ENCODE measurements at regions not wholly inside any gene's neighbourhood (a gene's known extent, or its start where the extent isn't known, plus 50 kb on each side); places are given as distances from the start of the nearest gene placed in this dataset.

DNA sequence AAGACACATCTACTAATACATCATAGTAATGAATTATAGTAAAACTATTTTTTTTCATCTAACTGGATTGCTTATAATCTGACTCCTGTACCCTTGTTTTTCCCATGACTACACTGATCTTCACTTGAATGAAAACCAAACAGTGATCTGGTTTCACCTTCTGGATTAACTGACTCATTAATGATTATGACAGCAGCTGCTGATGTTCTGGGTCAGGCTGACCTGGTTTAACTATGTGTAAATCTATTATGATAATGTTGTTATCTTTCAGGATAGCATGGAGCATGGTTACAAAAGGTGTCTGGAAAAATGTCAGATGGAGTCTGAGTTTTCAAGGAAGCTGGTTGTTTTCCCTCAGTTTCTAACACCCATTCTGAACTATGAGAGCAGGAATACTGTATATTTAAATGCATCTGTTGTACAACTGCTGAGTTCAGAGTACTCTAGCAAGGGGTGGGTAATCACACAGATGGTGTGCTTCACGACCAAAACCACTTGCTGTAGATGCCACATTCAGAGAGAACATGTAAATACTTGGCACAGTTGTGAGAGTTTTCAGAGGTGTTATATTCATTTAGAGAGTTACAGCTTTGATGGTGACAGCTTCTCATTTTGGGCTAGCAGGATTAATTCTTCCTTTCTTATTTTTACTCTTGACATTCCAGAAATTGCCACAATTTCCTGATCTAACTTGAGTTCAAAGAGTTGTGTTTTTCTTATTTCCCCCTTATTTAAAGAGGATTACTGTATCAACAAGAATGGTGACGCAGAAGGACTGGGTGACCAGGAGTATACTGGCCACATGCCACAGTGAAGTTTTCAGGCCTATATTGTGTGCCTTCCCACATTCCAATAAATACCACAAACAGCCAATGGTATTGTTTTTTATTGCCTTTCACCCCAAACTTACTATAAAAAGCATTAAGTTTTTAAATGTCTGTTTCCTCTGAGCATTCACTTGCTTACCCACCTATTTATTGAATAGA, 249.7 kb upstream of the TET2 start:
- DNase-seq (ENCODE audit: low read depth in 2 of 2): no peak

DNA sequence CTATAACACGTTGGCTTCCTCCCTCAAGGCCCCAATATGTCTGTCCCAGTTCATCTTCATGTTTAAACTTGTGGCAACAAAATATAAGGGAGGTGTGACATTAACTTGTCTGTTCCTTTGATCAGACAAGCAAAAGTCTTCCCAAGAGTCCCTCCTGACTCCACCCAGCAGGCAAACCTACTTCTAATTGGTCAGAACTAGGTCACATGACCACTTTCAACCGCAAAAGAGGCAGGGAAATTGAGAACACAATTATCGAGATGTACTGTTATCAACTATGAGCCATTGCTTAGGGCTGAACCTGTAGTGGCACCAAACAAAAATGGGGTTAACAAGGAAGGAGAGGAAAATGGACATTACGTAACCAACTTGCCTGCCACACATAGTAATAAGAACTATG, 246.8 kb upstream of the TET2 start:
- no peak for DNase-seq (ENCODE audit: low read depth in 2 of 2)

DNA sequence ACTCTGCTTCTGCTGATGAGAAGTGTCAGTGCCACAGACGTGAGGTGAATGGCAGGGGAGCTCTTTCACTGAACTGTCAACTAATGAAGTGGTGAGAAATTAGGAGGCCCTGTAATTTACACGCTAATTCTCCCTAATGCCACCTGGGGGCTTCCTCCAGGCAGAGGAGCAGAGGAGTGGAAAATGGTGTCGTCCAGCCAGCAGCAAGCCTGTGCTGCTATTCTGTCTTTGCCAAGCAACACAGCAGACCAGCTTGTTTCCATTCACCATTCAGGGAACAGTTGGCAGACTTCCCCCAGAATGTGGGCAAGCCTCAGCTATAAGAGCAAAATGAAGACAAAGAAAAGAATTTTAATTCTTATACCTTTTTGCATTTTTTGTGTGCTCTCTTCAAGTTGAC, 245.2 kb upstream of the TET2 start:
- no peak for DNase-seq (ENCODE audit: low read depth in 2 of 2)

DNA sequence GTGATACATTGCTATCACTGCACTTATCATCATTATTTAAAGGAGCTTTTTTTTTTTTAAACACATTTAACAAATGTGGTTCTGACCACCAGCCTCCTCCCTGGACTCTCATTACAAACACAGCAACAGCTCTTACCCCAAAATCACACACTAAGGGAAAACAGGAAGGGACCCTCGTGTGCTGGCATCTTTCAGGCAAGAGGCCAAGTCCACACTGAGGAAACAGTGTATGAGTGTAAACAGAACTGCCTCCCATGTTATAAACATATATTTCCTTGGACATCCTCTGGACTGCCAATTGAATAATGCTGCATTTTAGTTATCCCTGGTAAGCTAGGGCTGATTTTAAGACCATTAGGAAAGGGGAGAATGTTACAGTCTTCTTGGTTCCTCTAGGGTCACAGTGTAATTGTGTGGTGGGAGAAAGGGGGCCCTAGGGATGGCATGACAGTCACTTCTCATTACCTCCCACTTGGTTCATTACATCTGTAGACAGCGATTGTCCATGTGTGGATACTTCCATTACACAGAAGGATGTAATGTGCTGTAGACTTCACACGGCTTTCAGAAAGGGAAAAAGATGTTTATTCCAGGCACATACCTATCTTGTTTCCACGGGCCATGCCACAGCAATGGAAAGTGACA, 244.6 kb upstream of the TET2 start:
- DNase-seq (ENCODE audit: low read depth in 2 of 2): no peak

DNA sequence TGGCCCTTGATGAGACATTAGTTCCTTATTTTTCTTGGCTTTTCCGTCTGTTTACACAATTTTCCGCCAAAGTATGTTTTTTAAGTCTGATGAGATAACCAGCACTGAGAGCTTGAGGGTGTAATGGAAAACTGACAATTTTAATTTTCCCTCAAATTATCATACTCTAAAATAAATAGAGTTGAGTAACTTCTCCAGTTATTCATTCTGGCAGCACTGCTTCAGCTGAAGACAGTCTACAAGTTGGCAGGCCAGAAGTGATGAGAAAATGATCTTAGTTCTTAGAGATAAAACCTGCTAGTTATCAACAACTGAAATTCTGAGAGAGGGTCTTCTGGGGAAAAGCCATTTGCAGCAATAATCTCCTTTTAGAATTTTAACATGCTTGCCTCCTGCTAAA, 241.6 kb upstream of the TET2 start:
- DNase-seq (ENCODE audit: low read depth in 2 of 2): no peak

DNA sequence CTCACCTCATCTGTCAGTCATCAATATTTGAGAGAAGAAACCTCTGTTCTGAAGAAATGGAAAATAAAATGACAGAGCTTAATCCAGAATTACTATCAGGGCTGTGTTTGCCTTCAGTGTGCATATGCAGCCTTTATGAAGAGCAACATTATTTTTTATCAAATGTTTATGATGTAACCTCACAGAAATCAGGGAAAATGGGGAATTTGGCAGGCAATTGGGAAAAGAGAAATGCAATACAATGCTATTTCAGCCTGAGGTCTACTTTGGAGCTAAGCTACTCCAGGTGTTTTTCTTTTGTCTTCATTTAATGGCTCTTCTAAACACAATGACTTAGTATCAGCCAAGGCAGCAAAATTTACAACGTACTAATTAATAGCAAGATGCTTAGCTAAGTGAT, 241.1 kb upstream of the TET2 start:
- DNase-seq (ENCODE audit: low read depth in 2 of 2): no peak

DNA sequence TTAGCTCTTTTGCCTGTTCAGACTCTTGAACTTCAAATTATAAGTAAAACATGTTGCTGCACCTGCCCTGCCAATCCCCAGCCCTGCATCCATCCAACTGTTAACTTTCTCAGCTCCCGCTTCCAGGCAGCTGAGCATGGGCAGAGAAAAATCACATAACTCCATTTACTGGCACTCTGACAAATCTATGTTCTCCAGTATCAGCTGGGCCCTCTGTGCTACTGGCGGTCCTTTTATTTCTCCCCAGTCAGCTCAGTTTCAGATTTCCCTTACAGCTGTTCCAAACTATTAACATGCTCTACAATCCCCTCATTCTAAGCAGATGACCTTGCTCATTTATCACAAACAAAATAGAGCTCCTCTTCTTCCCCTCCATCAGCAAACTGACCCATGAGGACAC, 240.4 kb upstream of the TET2 start:
- DNase-seq (ENCODE audit: low read depth in 2 of 2): no peak

DNA sequence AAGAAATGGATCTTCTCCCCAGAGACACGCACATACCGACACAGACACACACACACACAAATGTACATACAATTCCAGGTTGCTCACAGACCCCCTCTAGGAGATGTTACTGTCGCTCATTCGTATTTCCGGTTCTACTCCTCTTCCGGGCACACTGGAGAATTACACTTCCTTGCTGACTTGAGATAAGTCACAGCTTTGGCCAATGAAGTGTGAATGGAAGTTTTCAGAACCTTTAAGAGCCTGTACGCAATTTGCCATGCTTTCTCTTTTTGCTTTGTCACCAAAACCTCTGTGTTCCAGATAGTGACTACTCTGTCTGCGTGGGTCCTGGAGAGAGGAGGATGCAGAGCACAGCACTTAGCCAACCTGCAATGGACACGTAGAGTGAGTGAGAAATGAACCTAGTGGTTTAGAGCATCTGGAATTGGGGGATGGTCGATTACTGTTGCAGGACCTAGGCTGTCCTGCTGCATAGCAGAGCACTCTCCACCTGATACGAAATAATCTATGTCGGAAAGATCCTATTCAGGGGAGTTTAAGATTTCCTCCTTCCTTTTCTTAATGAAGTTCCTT, 239.5 kb upstream of the TET2 start:
- no peak for DNase-seq (ENCODE audit: low read depth in 2 of 2)

DNA sequence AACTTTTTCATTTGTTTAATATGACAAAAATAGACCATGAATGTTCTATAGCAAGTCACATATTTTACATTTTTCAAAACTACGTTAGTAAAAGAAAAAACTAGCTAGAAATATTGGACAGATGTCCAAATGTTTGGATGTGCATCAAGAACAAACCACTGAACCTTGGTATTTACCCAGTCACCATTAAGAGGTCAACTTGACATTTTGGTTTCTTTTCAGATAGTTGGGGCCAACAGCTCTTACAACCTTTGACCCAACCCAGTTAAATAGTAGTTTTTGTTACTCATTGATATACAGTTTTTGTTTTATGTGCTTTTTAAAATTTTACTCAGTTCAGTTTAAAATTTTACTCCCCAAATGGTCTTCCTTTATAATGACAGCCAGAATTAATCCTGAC, 238.7 kb upstream of the TET2 start:
- DNase-seq (ENCODE audit: low read depth in 2 of 2): no peak

DNA sequence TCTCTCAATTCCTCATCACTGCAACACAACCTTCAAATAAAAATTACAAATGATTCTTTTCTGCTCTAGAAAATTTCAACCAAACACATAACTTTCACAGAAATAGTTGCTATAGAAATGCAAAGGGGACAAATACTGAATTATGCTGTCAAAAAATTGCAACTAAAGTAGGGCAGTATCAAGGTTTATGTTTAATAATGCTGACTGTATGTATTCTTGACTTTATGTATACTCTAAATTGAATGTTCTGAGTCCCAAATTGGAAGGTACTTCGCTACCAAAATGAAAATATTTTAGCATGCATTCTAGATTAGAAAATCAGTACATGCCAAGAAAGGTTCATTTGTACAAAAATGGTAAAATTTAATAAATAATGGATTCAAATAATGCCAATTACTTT, 237.3 kb upstream of the TET2 start:
- DNase-seq (ENCODE audit: low read depth in 2 of 2): no peak

DNA sequence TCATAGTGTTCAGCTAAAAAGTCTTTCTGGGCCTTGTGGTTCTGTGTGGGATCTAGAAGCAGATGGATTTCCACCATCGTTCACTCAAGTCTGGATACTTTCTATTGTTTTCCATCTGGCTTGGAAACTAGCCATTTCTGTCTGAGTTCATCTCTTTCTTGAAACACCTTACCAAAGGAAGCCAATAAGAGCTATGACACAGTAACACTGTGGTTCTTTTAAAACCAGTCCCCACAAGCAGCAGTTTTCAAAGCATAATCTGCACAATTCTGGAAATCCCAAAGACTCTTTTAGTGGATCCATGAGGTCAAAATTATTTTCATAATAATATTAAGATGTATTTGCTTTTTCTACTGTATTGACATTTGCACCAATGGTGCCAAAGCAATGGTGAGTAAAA, 234.2 kb upstream of the TET2 start:
- DNase-seq (ENCODE audit: low read depth in 2 of 2): no peak

DNA sequence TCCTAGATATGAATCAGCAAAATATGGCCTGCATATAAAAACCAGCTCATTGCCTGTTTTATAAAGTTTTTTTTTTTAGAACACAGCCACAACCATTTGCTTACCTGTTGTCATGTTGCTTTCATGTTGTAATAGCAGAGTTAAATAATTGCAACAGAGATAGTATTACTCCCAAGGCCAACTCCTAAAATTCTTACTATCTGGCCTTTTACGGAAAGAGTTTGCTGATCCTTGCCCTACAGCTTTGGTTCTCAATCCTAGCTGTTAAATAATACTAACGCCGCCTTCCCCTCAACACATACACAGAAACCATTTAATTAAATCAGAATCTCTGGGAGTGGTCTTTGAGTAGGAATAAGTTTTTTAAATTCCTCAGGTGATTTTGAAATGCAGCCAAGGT, 231.3 kb upstream of the TET2 start:
- DNase-seq (ENCODE audit: low read depth in 2 of 2): no peak

DNA sequence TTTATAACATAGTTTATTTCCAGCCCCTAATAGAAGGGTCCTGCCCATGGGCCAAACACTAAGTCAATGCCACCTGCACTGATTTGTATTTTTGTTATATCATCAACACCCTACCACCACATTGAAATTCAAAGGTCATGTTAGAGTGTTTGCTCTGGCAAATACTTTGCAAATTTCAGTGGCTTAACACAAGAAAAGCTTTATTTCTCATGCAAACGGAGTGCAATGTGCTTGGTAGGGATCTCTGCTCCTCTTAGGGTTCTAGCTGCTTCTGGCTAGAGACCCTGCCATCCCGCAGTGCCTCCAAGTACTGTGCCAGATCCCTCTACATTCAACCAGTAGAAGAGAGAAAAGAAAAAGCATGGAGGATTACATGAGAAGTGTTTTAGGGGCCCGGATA, 230.8 kb upstream of the TET2 start:
- no peak for DNase-seq (ENCODE audit: low read depth in 2 of 2)

DNA sequence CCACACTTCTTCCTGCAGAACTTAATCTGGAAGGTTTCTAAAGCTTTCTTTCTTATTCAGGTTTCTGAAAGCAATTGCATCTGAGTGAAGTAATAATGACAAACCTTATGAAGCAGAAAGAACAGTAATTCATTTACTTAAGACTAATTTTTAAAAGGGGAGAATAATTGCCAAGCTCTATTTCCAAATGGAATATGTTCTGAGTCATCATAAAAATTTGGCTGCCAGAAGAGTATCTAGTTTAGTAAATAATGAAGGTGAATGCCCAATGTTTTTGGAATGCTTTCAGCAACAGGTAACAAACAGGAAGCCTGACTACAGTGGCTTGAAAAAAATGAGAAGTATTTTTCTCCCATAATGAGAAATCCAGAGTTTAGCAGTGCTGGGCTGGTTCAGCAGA, 227.3 kb upstream of the TET2 start:
- no peak for DNase-seq (ENCODE audit: low read depth in 2 of 2)

DNA sequence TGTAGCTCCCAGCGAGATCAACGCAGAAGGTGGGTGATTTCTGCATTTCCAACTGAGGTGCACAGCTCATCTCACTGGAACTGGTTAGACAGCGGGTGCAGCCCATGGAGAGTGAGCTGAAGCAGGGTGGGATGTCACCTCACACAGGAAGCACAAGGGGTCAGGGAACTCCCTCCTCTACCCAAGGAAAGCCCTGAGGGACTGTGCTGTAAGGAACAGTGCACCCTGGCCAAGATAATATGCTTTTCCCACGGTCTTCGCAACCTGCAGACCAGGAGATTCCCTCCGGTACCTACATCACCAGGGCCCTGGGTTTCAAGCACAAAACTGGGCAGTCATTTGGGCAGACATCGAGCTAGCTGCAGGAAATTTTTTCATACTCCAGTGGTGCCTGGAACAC, 216.4 kb upstream of the TET2 start:
- DNase-seq (ENCODE audit: low read depth in 2 of 2): no peak

DNA sequence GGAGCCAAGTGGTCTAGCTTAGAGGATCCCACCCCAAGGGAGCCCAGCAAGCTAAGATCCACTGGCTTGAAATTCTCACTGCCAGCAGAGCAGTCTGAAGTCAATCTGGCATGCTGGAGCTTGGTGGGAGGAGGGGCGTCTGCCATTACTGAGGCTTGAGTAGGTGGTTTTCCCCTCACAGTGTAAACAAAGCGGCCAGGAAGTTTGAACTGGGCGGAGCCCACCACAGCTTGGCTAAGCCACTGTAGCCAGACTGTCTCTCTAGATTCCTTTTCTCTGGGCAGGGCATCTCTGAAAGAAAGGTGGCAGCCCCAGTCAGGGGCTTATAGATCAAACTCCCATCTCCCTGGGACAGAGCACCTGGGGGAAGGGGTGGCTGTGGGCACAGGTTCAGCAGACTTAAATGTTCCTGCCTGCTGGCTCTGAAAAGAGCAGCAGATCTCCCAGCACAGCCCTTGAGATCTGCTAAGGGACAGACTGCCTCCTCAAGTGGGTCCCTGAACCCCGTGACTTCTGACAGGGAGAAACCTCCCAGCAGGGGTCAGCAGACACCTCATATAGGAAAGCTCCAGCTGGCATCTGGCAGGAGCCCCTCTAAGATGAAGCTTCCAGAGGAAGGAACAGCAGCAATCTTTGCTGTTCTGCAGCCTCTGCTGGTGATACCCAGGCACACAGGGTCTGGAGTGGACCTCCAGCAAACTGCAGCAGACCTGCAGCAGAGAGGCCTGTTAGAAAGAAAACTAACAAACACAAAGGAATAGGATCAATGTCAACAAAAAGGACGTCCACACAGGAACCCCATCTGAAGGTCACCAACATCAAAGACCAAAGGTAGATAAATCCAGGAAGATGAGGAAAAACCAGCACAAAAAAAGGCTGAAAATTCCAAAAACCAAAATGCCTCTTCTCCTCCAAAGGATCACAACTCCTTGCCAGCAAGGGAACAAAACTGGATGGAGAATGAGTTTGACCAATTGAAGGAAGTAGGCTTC, 215.6 kb upstream of the TET2 start:
- peak; percentile 8 to 9 for DNase-seq (ENCODE audit: low read depth in 2 of 2)

DNA sequence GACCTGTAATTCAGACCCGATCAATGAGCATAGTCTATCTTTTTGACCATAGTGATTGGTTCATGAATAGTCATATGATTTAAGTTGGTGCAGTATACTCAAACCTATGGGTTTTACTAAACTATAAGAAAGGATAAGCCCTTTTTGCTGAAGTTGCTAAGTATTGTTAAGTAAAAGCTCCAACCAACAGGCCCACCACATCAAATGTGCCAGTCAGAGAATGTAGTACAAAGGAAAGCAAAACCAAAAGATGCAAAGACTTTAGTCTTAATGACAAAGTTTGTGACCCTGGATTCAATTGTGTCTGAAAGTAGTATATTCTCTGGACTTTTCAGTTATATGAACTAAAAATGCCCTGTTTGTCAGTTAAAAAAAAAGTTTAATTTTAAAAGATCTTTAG, 208.1 kb upstream of the TET2 start:
- DNase-seq (ENCODE audit: low read depth in 2 of 2): no peak

DNA sequence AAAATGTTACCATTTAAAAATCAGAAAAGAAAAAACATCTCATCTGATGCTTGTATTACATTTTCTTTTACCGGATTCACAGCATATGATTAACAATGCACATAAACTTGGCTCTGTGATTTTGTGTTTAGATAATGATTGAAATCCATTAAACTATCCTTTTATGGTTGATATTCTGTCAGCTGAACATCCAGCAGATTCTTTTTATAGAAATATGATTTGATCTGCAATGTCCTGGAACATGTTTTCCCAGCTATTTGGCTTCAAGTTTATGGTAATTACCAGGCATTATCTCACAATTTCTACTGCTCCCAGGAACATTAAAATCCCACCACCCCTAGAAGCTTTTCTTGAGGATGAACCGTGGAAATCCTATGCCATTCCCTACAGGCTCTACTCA, 205.7 kb upstream of the TET2 start:
- no peak for DNase-seq (ENCODE audit: low read depth in 2 of 2)

DNA sequence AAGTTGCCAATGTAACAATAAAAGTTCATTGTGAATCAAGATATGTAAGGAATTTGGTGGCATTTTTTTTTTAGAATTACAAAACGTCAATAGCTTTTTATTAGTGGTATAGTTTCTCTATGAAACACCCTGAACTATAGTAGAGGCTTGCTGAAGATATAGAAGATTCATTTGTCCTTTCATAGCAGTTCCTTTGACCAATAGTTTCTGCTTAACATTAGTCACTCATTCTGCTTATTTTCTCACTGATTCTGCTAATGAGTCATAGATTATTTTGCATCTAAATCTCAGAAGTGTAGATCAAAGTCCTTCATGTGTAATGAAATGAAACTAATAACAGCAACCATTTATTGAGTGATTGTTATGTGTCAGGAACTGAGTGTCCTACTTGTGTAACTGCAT, 205.0 kb upstream of the TET2 start:
- no peak for DNase-seq (ENCODE audit: low read depth in 2 of 2)

DNA sequence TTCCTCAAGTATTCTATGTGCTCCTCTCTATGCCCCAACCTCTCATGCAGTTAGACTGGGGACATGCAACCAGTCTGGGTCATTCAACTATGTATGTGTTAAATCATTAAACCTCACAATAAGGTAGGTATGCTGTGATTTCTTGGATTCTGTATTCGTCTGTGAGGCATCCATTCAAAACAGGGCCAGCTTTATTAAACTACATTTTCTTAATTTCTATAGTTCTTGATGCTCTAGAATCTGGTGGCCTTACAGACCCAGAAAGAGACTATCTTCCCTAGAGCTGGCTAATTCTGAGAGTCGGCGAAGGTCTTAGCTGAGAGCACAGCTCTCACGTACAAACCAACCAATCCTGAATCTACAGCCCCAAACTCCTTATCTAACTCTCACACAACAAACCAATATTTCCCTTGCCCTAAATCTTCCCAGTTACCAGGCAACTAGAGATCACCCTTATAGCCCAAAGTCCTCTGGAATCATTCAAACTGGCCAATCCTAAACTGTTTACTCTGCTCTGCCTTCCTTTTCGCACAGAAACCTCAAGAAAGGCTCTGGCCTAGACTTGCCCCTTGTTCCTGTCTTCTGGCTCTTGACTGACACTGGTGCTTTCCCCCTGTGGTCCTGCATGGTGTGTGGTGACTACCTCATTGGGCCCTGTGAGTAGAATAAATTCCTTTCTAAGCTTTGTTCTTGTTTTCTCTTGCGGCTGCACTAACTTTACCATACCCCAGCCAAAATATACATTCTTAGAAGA, 203.5 kb upstream of the TET2 start:
- no peak for DNase-seq (ENCODE audit: low read depth in 2 of 2)

DNA sequence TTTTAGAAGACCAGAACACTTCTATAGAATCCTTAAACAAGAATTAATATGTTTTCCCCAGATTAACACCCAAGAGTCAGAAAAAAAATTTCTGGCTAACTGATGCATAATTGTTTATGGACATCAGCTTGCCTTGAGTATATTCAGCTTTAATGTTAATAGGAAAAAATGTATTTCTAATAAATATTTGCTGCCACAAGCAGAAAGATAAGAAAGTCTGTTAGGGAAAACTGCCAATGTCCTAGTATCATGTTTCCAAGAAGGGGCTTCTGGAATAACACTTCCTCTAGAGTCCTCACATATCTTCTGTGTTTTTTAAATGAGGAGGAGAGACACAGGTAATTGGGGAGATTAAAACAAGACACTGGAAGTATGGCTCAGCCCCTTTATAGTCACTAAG, 202.1 kb upstream of the TET2 start:
- DNase-seq (ENCODE audit: low read depth in 2 of 2): no peak
